HG03175 (cell line): ENCODE measurements at regions not wholly inside any gene's neighbourhood (a gene's known extent, or its start where the extent isn't known, plus 50 kb on each side); places are given as distances from the start of the nearest gene placed in this dataset.

Experiments used
- ATAC-seq: cut with Tn5 transposase; IDR thresholded peaks from one replicate; pipeline ENCODE4 v1.9.1; 2021; ENCODE audit warnings: mild to moderate bottlenecking, moderate library complexity; ENCODE audit not compliant: unreplicated experiment

- no peak for ATAC-seq
These were observed 810.2 kb downstream of the UQCRFS1 start for GRCh38 chr19:28402701-28403290.

GRCh38 chr19:28401739-28402424 is 811.1 kb downstream of the UQCRFS1 start:
- no peak for ATAC-seq

- ATAC-seq = no peak
These were observed 811.8 kb downstream of the UQCRFS1 start for GRCh38 chr19:28400953-28401671.

- no peak for ATAC-seq
These were observed 813.8 kb downstream of the UQCRFS1 start for GRCh38 chr19:28399187-28399586.

- no peak for ATAC-seq
These were observed 815.2 kb downstream of the UQCRFS1 start for GRCh38 chr19:28397800-28398199.

GRCh38 chr19:28397306-28397705 is 815.6 kb downstream of the UQCRFS1 start:
- no peak for ATAC-seq

GRCh38 chr19:28396287-28396831 is 816.6 kb downstream of the UQCRFS1 start:
- no peak for ATAC-seq

GRCh38 chr19:28394725-28395124 is 818.2 kb downstream of the UQCRFS1 start:
- no peak for ATAC-seq

GRCh38 chr19:28393574-28394336 is 819.2 kb downstream of the UQCRFS1 start:
- no peak for ATAC-seq

- no peak for ATAC-seq
These were observed 824.0 kb downstream of the UQCRFS1 start for GRCh38 chr19:28388988-28389387.

- ATAC-seq = no peak
These were observed 825.4 kb downstream of the UQCRFS1 start for GRCh38 chr19:28387507-28387906.

- no peak for ATAC-seq
These were observed 826.5 kb downstream of the UQCRFS1 start for GRCh38 chr19:28386470-28386869.

GRCh38 chr19:28386066-28386465 is 826.9 kb downstream of the UQCRFS1 start:
- no peak for ATAC-seq

- ATAC-seq = no peak
These were observed 835.9 kb downstream of the UQCRFS1 start for GRCh38 chr19:28377077-28377476.

GRCh38 chr19:28374971-28375370 is 838.0 kb downstream of the UQCRFS1 start:
- no peak for ATAC-seq

- no peak for ATAC-seq
These were observed 840.2 kb downstream of the UQCRFS1 start for GRCh38 chr19:28372576-28373247.

GRCh38 chr19:28367146-28367545 is 845.8 kb downstream of the UQCRFS1 start:
- no peak for ATAC-seq

GRCh38 chr19:28363254-28363653 is 849.7 kb downstream of the UQCRFS1 start:
- no peak for ATAC-seq

GRCh38 chr19:28359431-28360414 is 853.2 kb downstream of the UQCRFS1 start:
- ATAC-seq = no peak
